ENCODE measurements at regions not wholly inside any gene's neighbourhood (a gene's known extent, or its start where the extent isn't known, plus 50 kb on each side); places are given as distances from the start of the nearest gene placed in this dataset.

DNA sequence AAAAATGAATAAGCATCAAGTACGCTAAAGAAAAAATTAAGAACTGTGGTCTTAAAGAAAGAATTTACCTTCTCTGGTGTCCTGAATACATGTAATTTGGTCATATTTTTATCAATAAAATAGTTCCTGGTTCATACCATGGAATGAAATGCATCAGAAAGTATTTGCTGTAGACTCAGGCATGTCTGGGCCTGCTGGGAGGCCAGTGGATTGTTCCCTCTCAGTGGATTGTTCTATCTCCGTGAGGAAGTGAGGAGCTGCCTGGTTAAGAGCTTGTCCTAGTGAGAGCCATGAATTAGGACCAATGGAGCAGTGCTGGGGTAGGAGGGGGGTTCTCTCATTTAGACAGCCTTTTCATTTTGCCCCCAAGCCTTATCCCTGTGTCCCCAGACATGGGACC lies 211.7 kb upstream of the HABP2 start:
- no peak overlapping the region for H3K4me3 ChIP-seq (ENCODE audit: low read depth, low read length)
- TF ChIP-seq, protein P1, sequence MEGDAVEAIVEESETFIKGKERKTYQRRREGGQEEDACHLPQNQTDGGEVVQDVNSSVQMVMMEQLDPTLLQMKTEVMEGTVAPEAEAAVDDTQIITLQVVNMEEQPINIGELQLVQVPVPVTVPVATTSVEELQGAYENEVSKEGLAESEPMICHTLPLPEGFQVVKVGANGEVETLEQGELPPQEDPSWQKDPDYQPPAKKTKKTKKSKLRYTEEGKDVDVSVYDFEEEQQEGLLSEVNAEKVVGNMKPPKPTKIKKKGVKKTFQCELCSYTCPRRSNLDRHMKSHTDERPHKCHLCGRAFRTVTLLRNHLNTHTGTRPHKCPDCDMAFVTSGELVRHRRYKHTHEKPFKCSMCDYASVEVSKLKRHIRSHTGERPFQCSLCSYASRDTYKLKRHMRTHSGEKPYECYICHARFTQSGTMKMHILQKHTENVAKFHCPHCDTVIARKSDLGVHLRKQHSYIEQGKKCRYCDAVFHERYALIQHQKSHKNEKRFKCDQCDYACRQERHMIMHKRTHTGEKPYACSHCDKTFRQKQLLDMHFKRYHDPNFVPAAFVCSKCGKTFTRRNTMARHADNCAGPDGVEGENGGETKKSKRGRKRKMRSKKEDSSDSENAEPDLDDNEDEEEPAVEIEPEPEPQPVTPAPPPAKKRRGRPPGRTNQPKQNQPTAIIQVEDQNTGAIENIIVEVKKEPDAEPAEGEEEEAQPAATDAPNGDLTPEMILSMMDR (IDR thresholded peaks at IDR 0.05; ENCODE audit: low read depth, low read length): no peak

DNA sequence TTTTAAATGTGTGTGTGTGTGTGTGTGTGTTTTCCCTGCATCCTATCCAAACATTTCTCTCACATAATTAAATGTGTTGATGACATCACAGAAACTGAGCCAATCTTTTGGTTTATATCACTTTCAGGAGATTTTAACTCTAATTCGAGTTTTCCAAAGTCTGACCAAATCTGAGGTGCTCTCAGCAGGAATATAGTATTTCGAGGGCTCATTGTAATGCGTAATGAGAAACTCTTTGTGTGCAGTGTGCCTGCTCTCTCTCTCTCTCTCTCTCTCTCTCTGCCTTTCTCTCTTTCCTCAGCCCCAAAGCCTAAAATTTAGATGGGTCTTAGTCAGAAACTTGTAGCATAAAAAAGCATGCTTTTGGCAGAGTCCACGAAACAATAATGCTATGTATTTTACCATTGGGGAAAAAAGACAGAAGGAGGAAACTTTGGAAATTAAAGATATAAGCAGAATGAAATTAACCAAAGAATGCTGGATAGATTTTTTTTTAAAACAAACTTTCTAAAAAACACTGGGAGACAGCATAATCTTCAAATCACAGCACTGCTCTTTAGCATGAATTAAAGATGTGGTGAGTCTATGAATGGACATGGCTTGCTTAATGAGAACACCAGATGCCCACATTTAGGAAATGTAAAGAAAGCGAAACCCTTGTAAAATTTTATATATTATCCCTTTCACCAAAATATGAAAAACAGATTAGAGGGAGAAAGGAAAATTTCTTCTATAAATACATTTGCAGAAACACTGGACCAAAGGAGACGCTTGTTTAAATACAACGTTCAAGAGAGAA lies 206.8 kb upstream of the HABP2 start:
- TF ChIP-seq, protein P1 (IDR thresholded peaks at IDR 0.05; ENCODE audit: low read depth, low read length): no peak
- H3K4me3 ChIP-seq (ENCODE audit: low read depth, low read length): no peak overlapping the region

DNA sequence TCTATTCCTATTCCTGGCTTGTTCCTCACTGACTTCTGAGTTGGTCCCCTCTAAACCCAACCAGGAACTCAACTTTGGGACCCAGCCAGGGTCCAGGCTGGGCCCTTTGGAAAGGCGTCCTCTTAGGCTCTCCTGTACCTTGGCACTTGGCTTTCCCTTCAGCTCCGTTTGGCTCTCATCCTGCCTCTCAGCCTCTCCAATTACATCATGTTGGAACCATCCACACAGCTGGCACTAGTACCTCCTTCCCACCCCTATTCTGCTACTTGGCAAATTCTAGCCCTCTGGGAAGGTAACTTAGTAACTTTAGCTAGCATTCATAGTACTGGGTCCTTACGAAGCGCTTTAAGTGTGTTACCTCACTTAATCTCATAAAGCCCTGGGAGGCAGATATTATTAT lies 205.3 kb upstream of the HABP2 start:
- TF ChIP-seq, protein P1 (IDR thresholded peaks at IDR 0.05; ENCODE audit: low read depth, low read length): no peak

DNA sequence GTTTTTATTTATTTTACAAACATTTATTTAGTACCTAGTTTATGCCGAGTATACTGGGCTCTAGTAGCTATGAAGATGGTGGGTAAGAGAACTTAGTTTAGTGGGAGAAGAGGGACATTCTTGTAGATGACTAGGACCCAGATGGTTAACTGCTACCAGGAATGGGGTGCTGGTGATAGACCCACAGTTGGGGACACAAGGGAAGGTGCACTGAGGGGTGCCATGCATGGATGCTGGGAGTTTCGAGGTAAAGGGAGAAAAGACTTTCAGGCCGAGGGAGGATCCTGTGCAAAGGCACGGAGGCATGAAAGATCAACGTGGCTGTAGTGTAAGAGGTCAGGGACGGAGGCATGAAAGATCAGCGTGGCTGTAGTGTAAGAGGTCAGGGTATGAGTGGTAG lies 204.2 kb upstream of the HABP2 start:
- H3K4me3 ChIP-seq (ENCODE audit: low read depth, low read length): no peak overlapping the region
- TF ChIP-seq, protein P1 (IDR thresholded peaks at IDR 0.05; ENCODE audit: low read depth, low read length): no peak

More for the DNA sequence above, 205.3 kb upstream of the HABP2 start:
- H3K4me3 ChIP-seq (ENCODE audit: low read depth, low read length): no peak overlapping the region

DNA sequence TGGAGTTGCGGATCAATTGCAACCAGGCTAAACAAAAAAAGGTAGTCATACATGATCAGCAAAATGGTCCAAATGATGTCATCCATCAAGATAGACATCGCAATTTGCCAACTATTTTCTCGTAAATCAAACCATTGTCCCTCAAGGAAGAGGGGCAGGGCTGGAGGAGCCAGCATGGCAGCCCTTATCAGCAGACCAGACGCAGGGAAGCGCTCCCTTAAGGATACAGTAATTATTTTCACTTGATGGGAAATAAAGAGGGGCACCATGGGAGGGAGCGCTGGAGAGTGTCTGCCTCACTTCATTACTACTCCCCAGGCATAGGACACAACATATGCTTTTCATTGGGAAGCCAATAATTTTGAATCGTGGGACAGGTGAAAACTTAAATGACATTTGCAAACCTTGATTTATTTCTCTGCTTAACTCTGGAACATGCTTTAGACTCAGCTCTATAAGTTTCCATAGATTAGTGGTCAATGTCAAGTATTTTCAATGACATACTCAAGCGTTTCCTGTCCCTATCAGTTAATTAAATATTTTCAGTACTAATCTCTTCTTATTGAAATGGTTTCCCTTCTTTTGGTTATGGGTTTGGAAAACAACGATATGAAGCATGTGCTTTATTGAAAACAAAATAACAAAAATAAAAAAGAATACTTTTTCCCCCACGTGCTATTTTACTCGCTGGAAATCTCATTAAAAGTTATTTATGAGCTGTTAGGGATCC lies 202.4 kb upstream of the HABP2 start:
- H3K4me3 ChIP-seq (ENCODE audit: low read depth, low read length): no peak overlapping the region
- TF ChIP-seq, protein P1 (IDR thresholded peaks at IDR 0.05; ENCODE audit: low read depth, low read length): no peak

DNA sequence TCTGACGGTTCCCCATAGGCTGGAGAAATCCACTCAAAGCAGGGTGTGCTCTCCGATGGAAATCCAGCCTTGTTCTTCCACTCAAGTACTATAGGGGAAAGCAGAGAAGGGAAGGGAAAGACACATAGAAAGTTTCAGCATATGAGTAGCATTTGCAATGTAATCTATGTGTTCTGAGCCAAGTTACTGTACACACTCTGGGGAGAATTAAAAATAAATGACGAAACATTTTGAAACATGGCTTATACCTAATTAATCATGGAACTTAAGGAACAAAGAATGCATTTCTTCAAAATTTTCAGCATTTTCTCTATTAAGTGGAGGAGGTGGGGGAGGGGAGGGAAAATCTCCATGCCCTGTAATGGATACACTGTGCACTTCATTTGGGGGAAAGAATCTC lies 198.1 kb upstream of the HABP2 start:
- no peak overlapping the region for H3K4me3 ChIP-seq (ENCODE audit: low read depth, low read length)
- TF ChIP-seq, protein P1 (IDR thresholded peaks at IDR 0.05; ENCODE audit: low read depth, low read length): no peak
